Smooth muscle cell (in vitro differentiated cells): ENCODE measurements at regions not wholly inside any gene's neighbourhood (a gene's known extent, or its start where the extent isn't known, plus 50 kb on each side); places are given as distances from the start of the nearest gene placed in this dataset.

Experiments
- DNase-seq: peaks from one replicate; lab custom pipeline; 2025; ENCODE audit not compliant: unreplicated experiment; lab: John Stamatoyannopoulos, UW
- H2AFZ ChIP-seq: fragments of 200-600 bp; sonication (generic); 2 replicates; pipeline ENCODE4 v1.6.0; 2016; ENCODE audit warnings: antibody characterized with exemption, low read depth, mild to moderate bottlenecking
- H3F3A ChIP-seq: fragments of 200-600 bp; sonication (generic); 2 replicates; pipeline ENCODE4 v1.6.0; 2017; ENCODE audit warnings: antibody characterized with exemption, low read depth
- H3K27ac ChIP-seq: fragments of 200-600 bp; sonication (generic); 2 replicates; pipeline ENCODE4 v1.5.1; 2016; ENCODE audit warnings: low read depth, mild to moderate bottlenecking
- H3K27me3 ChIP-seq: fragments of 200-600 bp; sonication (generic); 2 replicates; pipeline ENCODE4 v1.6.1; 2016; ENCODE audit warnings: low read depth, mild to moderate bottlenecking
- H3K36me3 ChIP-seq: fragments of 200-600 bp; sonication (generic); 2 replicates; pipeline ENCODE4 v1.5.1; 2016; ENCODE audit warnings: low read depth
- H3K4me1 ChIP-seq: fragments of 200-600 bp; sonication (generic); 2 replicates; pipeline ENCODE4 v1.5.1; 2016; ENCODE audit warnings: low read depth
- H3K4me2 ChIP-seq: fragments of 200-600 bp; sonication (generic); 2 replicates; pipeline ENCODE4 v1.6.0; 2016; ENCODE audit warnings: mild to moderate bottlenecking
- H3K4me3 ChIP-seq: fragments of 200-600 bp; sonication (generic); 2 replicates; pipeline ENCODE4 v1.5.1; 2016; ENCODE audit warnings: mild to moderate bottlenecking
- H3K79me2 ChIP-seq: fragments of 200-600 bp; sonication (generic); 2 replicates; pipeline ENCODE4 v1.6.0; 2016; ENCODE audit warnings: low read depth, mild to moderate bottlenecking
- H3K9ac ChIP-seq: fragments of 200-600 bp; sonication (generic); 2 replicates; pipeline ENCODE4 v1.6.0; 2016; ENCODE audit warnings: low read depth
- H3K9me3 ChIP-seq: fragments of 200-600 bp; sonication (generic); replicated peaks from 2 replicates; pipeline ENCODE4 v1.5.1; 2016; ENCODE audit warnings: low read depth
- H4K20me1 ChIP-seq: fragments of 200-600 bp; sonication (generic); 2 replicates; pipeline ENCODE4 v1.6.0; 2016; ENCODE audit warnings: low read depth
- CTCF ChIP-seq: fragments of 200-600 bp; sonication (generic); IDR thresholded peaks from 2 replicates; pipeline ENCODE4 v1.5.1; 2017; ENCODE audit warnings: borderline replicate concordance, mild to moderate bottlenecking, antibody characterized with exemption; ENCODE audit not compliant: insufficient read depth, poor library complexity, severe bottlenecking
- WGBS: methylation state at CpG from one replicate; pipeline ENCODE4 v1.1.7; 2016; ENCODE audit warnings: low lambda C conversion rate; 5-methylcytosine and 5-hydroxymethylcytosine counted together

GRCh38 chr14:85250414-85251189 lies 279.3 kb upstream of the FLRT2 start:
- H3K79me2 ChIP-seq, result no peaks in the 10 kb centered on the region
- WGBS, result 63% methylated on average over 8 of the region's 8 CpGs

GRCh38 chr14:85252011-85252410 lies 277.9 kb upstream of the FLRT2 start:
- Histone ChIP-seq H3K4me2 (no peak overlapping the region), H3K9me3 (no peaks in the 10 kb centered on the region), H3K4me1 (peaks cover 14% of the 10 kb centered on the region), H2AFZ (no peak overlapping the region), H4K20me1 (no peaks in the 10 kb centered on the region), H3F3A (no peaks in the 10 kb centered on the region), H3K36me3 (no peaks in the 10 kb centered on the region), H3K79me2 (no peaks in the 10 kb centered on the region), H3K4me3 (no peak overlapping the region), H3K27me3 (no peaks in the 10 kb centered on the region), H3K9ac (no peak overlapping the region), H3K27ac (no peak overlapping the region)
- no peak for TF ChIP-seq CTCF
- 100% methylated on average over 1 of the region's 1 CpG for WGBS
- no peak for DNase-seq

More at GRCh38 chr14:85250414-85251189, 279.3 kb upstream of the FLRT2 start:
- Histone ChIP-seq H3K27me3 (no peaks in the 10 kb centered on the region), H3K36me3 (no peaks in the 10 kb centered on the region), H3F3A (no peaks in the 10 kb centered on the region), H3K27ac (no peak overlapping the region), H3K9me3 (no peaks in the 10 kb centered on the region), H4K20me1 (no peaks in the 10 kb centered on the region), H2AFZ (no peak overlapping the region), H3K4me2 (no peak overlapping the region), H3K4me1 (peaks cover 14% of the 10 kb centered on the region), H3K4me3 (no peak overlapping the region), H3K9ac (no peak overlapping the region)
- TF ChIP-seq CTCF, result no peak
- no peak for DNase-seq

- TF ChIP-seq CTCF, result no peak
- H3K27ac ChIP-seq, result no peak overlapping the region
- H3K27me3 ChIP-seq, result no peaks in the 10 kb centered on the region
- H3K4me1 ChIP-seq, result peaks cover 10% of the 10 kb centered on the region
- H3F3A ChIP-seq, result no peaks in the 10 kb centered on the region
- H3K36me3 ChIP-seq, result no peaks in the 10 kb centered on the region
- no peaks in the 10 kb centered on the region for H3K79me2 ChIP-seq
- no peak overlapping the region for H3K9ac ChIP-seq
- no peak for DNase-seq
- H2AFZ ChIP-seq, result no peak overlapping the region
- H3K9me3 ChIP-seq, result no peaks in the 10 kb centered on the region
- H4K20me1 ChIP-seq, result no peaks in the 10 kb centered on the region
- no peak overlapping the region for H3K4me3 ChIP-seq
- H3K4me2 ChIP-seq, result no peak overlapping the region
Observed at GRCh38 chr14:85254711-85255110, 275.2 kb upstream of the FLRT2 start.

GRCh38 chr14:85257287-85257686 lies 272.7 kb upstream of the FLRT2 start:
- Histone ChIP-seq H3K79me2 (no peaks in the 10 kb centered on the region), H3K9me3 (no peaks in the 10 kb centered on the region), H3K4me2 (no peak overlapping the region), H3K4me3 (no peak overlapping the region), H3K9ac (no peak overlapping the region), H3K4me1 (no peaks in the 10 kb centered on the region), H4K20me1 (no peaks in the 10 kb centered on the region), H2AFZ (no peak overlapping the region), H3F3A (no peaks in the 10 kb centered on the region), H3K27ac (no peak overlapping the region), H3K27me3 (no peaks in the 10 kb centered on the region), H3K36me3 (no peaks in the 10 kb centered on the region)
- TF ChIP-seq CTCF, result no peak
- DNase-seq, result no peak
